RPMI7951 (cell line): ENCODE measurements at regions not wholly inside any gene's neighbourhood (a gene's known extent, or its start where the extent isn't known, plus 50 kb on each side); places are given as distances from the start of the nearest gene placed in this dataset.

Source experiments
- DNase-seq: peaks from one replicate; pipeline ENCODE4 v3.0.0-alpha.2; 2012; ENCODE audit warnings: low read depth

GRCh38 chr11:116187026-116187425 lies 585.8 kb downstream of the BUD13 start:
- no peak for DNase-seq

- no peak for DNase-seq
Observed at GRCh38 chr11:116185551-116185950, 587.2 kb downstream of the BUD13 start.

GRCh38 chr11:116184763-116185162 lies 588.0 kb downstream of the BUD13 start:
- DNase-seq = no peak

- DNase-seq = no peak
Observed at GRCh38 chr11:116182356-116182966, 590.3 kb downstream of the BUD13 start.

DNA sequence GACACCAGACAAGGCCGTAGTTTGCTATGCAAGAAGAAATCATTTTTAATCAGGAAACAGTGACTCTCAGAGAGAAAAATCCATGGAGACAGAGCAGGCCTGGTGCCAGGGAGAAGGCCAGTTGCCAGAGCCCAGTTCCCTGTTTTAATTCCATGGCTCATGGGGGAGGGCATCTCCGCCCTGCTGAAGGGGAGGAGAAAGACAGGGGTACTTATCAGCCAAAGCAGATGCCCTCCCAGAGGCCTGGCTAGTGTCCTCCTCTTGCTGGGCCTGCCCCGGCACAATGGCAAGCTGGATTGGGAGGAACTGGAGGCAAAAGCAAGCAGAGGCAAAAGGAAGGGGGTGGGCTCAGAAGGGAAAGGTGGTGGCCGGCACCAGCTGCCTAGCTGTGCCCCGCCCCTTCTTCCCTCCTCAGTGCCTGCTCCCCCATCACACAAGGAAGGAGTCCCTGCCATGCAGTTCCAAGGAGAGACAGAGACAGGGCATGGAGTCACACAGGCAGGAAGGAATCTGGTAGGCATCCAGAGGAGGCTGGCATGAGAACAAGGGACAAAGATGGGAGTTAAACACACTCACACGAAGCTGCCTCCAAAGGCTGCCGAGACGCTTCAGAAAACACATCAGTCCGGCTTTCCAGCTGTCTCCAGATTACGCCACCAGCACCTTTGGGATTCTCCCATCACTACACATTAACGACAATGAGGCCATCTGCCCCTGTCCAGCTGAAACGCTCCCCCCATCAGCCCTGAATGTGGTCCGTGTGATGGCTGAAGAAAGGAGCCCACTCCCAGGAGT lies 591.8 kb downstream of the BUD13 start:
- DNase-seq = no peak

DNA sequence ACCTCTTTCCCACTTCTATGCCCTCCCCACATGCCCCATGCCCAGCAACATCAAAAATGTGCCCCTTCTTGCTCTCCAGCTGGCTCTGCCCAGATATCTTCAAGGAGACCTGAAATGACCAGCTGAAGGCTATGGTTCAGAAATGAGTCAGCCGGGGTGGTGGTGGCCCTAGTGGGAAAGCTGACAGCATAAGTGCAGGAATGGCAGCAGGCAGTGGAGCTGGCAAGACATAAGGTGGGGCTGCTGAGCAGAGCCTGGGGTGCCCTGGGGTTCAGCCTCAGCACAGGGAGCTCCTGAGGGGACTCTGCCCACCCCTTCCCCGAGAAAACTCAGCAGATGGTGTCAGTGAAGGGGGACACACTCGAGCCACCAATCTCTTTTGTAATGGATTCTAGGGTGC lies 593.4 kb downstream of the BUD13 start:
- no peak for DNase-seq

- no peak for DNase-seq
Observed at GRCh38 chr11:116177521-116178210, 595.1 kb downstream of the BUD13 start.

DNA sequence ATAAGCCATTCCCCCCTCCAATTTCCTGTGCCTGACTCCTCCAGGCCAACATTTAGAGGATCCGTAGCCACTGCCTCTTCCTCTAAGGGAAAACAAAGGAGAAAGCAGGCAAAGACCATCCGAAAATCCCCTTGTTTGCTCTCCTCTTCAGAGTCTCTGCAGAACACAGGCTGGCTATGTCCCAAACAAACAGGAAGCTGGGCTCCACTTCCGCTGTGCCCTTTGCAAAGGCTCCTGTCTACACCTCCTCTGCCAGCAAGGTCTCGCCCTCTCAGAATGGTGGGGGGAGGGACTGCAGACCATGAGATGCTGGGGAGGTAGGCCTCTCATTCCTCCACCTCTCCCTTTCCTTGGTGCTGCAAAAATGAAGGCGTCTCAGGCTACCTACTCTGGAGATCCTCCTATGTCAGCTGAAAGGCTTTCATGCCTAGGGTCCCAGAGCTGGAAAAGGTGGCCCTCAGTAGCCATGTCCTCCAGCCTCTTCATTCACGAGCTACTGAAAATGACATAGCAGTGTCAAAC lies 596.2 kb downstream of the BUD13 start:
- no peak for DNase-seq

- no peak for DNase-seq
Observed at GRCh38 chr11:116175707-116176106, 597.1 kb downstream of the BUD13 start.

DNA sequence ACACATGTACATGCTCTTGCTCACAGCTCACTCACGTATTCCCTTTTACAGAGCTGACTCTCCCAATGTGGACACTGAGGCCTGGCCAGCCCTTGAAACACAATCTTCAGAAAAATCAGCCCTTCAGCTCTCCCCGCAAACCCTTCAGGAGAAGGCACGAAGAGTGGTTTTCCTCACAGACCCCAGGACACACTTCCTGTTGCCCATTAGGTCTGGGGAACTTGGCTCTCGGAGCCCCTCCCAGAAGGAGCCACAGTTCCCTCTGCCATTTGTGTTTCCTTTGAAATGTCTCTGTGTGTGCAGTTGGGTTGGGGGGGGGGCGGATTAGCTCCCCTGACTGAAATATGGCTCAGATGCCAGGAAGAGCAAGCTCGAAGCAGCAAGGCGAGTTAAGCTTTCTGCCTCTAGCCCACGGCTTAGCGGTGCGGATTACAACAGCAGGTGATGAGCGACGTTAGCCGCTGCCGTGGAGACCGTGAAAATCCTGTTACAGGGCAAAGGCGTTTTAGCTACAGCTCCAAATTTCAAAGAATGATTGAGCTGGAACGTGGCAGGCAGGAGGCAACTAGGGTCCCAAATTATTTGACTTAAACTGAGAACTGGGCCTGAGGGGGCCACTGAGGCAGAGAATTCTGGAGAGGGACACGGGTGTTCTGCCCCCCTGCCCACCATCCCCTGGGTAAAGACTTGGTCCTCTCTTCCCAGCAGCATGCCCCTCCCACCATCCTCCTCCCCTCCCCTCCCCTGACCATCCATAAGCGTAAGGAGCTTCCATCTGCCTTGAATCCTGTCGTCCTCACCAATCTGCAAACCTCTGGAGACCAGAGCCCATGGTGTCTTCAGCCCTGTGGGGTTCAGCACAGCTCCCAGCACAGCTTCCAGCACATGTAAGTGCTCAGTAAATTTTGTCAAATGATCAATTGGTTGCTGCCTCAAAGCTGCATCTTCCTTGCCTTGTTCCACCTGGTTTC lies 598.6 kb downstream of the BUD13 start:
- no peak for DNase-seq

- no peak for DNase-seq
Observed at GRCh38 chr11:116173506-116173905, 599.3 kb downstream of the BUD13 start.

GRCh38 chr11:116172851-116173250 lies 599.9 kb downstream of the BUD13 start:
- DNase-seq = no peak

- DNase-seq = no peak
Observed at GRCh38 chr11:116172156-116172555, 600.6 kb downstream of the BUD13 start.

DNA sequence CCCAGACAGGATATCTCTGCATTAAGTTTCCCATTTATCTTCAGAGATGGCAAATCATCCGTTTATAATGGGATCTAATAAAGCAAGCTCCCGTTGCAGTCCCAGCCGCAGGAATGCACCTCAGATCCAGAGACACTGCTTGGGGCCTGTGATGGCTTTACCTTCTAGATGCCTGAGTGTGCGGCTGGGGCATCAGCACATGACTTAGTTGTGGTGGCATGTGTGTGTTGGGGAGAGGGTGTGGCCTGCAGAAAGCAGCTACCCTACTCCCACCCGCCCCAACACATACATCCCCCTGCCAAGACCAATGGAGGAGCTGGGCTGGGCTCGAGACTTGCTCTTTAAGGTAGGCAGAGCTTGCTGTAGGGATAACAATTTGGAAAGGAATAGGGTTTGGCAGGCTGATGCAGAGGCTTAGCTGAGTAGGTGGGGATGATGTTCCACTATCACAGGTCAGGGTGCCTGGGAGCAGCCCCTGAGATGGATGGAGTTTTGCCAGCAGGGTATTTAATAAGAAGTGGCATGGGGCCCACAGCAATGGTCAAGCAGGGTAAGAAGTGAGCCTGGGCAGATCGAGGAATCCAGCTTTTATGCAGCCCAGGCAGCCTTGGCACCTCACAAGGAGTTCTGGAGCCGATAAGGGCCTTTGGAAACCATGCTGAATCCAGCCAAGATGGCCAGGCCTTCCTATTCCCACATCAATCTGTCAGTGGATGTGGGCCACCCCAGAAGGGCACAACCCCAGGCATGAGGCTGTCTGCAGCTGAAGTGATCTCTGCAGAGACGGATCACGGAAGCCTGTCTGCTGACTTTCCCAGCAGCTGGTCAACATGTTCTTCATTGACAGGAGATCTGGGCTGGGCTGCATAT lies 601.3 kb downstream of the BUD13 start:
- no peak for DNase-seq

- no peak for DNase-seq
Observed at GRCh38 chr11:116170526-116171120, 602.2 kb downstream of the BUD13 start.

- no peak for DNase-seq
Observed at GRCh38 chr11:116169776-116170175, 603.0 kb downstream of the BUD13 start.

- no peak for DNase-seq
Observed at GRCh38 chr11:116168459-116168787, 604.4 kb downstream of the BUD13 start.

GRCh38 chr11:116167706-116168458 lies 604.9 kb downstream of the BUD13 start:
- no peak for DNase-seq
